Thymus (tissue), 11 donors: ENCODE measurements at regions not wholly inside any gene's neighbourhood (a gene's known extent, or its start where the extent isn't known, plus 50 kb on each side); places are given as distances from the start of the nearest gene placed in this dataset.
"Not testable (repeated sequence)": the region's sequence is repeated elsewhere in the genome, so short reads cannot be mapped to it uniquely, and the experiment has no call there.

Source experiments
- DNase-seq, 9 donors: peaks; one replicate each; pipeline ENCODE4 v3.0.0-alpha.2; 2013; ENCODE audit warnings: low spot score in 9 of 9, low read depth in 6 of 9, missing footprints in 1 of 9
- H3K27ac ChIP-seq, 2 donors: one replicate each; pipeline ENCODE4 v1.5.1; 2013; ENCODE audit warnings: control low read depth in 1 of 2, low read depth in 1 of 2, low read length in 1 of 2, mild to moderate bottlenecking in 1 of 2, moderate library complexity in 1 of 2
- H3K27me3 ChIP-seq, 2 donors: one replicate each; pipeline ENCODE4 v1.5.1; 2013; ENCODE audit warnings: low read length in 1 of 2; ENCODE audit not compliant: control insufficient read depth in 2 of 2, insufficient read depth in 1 of 2
- H3K36me3 ChIP-seq, 2 donors: one replicate each; pipeline ENCODE4 v1.5.1; 2013; ENCODE audit warnings: low read length in 1 of 2, mild to moderate bottlenecking in 1 of 2, moderate library complexity in 1 of 2; ENCODE audit not compliant: control insufficient read depth in 2 of 2, insufficient read depth in 2 of 2
- H3K4me1 ChIP-seq, 2 donors: one replicate each; pipeline ENCODE4 v1.5.1; 2013; ENCODE audit warnings: low read length in 2 of 2; ENCODE audit not compliant: control insufficient read depth in 2 of 2, insufficient read depth in 2 of 2
- H3K4me3 ChIP-seq, 2 donors: one replicate each; pipeline ENCODE4 v1.5.1; 2013; ENCODE audit warnings: low read length in 2 of 2, control low read depth in 1 of 2, mild to moderate bottlenecking in 1 of 2
- H3K9me3 ChIP-seq, 2 donors: one replicate each; pipeline ENCODE4 v1.5.1; 2013; ENCODE audit warnings: low read length in 1 of 2, mild to moderate bottlenecking in 1 of 2; ENCODE audit not compliant: control insufficient read depth in 2 of 2, insufficient read depth in 1 of 2
- WGBS: extraction: QIAGEN DNeasy Blood & Tissue Kit; methylation state at CpG from one replicate; pipeline ENCODE4 v1.1.7; 2013; 5-methylcytosine and 5-hydroxymethylcytosine counted together
- donor health status: healthy.

DNA sequence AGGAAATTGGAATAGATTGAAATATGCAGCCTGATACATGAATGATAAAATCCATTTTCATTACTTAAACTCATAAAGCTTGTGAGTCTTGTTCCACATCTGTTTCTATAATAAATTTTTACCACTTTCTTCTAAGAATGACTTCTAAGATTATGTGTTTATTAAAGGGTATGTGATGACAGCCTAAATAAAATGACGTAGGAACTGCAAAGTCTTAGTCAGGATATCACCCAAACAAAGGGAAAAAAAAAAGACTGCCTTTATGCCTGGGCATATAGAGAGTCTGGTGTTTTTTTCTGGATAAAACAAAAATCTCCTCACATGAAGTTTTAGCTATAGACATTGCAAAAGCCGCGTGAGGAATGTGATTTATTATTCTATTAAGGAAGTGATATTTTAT, 844.0 kb downstream of the DIPK2A start:
- Histone ChIP-seq H3K4me3 (no peak overlapping the region), H3K4me1 (no peaks in the 10 kb centered on the region), H3K27me3 (no peaks in the 10 kb centered on the region), H3K36me3 (no peaks in the 10 kb centered on the region), H3K27ac (no peak overlapping the region), H3K9me3 (no peaks in the 10 kb centered on the region)
- no peak for DNase-seq
- WGBS, result 87% methylated on average over 3 of the region's 3 CpGs

DNA sequence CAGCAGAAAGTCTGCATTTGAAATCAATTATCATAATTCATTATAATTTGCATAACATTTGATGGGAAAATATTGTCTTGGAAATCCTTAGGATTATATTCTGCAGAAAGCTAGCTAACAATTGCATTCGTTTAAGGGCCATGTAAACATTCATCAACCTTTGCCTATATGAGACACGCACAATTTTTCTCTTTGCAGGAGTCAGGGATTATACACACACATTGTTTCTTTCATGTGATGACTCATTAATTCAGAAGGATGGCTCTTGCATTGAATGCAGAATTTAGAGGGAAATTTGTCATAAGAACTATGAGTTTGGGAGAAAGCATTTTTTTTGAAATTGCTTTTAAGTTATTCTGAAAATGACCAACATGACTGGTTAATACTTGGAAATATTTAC, 844.7 kb downstream of the DIPK2A start:
- 94% methylated on average over 2 of the region's 2 CpGs for WGBS
- H3K27ac ChIP-seq, result no peak overlapping the region
- DNase-seq, result no peak
- H3K27me3 ChIP-seq, result no peaks in the 10 kb centered on the region
- H3K36me3 ChIP-seq, result no peaks in the 10 kb centered on the region
- no peaks in the 10 kb centered on the region for H3K4me1 ChIP-seq
- H3K9me3 ChIP-seq, result no peaks in the 10 kb centered on the region
- no peak overlapping the region for H3K4me3 ChIP-seq

- no peak for DNase-seq
- Histone ChIP-seq H3K4me3 (no peak overlapping the region), H3K9me3 (no peaks in the 10 kb centered on the region), H3K27me3 (no peaks in the 10 kb centered on the region), H3K27ac (no peak overlapping the region), H3K4me1 (no peaks in the 10 kb centered on the region), H3K36me3 (no peaks in the 10 kb centered on the region)
Observed at GRCh38 chr3:144818973-144819372, 847.4 kb downstream of the DIPK2A start.

- not testable (repeated sequence) for H3K27ac ChIP-seq, H3K4me1 ChIP-seq, H3K36me3 ChIP-seq, H3K27me3 ChIP-seq, H3K9me3 ChIP-seq, DNase-seq, H3K4me3 ChIP-seq
- WGBS, result 84% methylated on average over 2 of the region's 2 CpGs
Observed at GRCh38 chr3:144820232-144820631, 848.6 kb downstream of the DIPK2A start.

GRCh38 chr3:144820726-144821125, 849.1 kb downstream of the DIPK2A start:
- Histone ChIP-seq H3K4me1 (no peaks in the 10 kb centered on the region), H3K27me3 (no peaks in the 10 kb centered on the region), H3K4me3 (no peak overlapping the region), H3K27ac (no peak overlapping the region), H3K9me3 (no peaks in the 10 kb centered on the region), H3K36me3 (no peaks in the 10 kb centered on the region)
- no peak for DNase-seq

GRCh38 chr3:144821583-144821982, 850.0 kb downstream of the DIPK2A start:
- DNase-seq, result no peak
- no peaks in the 10 kb centered on the region for H3K9me3 ChIP-seq
- WGBS, result 90% methylated on average over 1 of the region's 1 CpG
- H3K27me3 ChIP-seq, result no peaks in the 10 kb centered on the region
- no peaks in the 10 kb centered on the region for H3K4me1 ChIP-seq
- H3K4me3 ChIP-seq, result no peak overlapping the region
- no peaks in the 10 kb centered on the region for H3K36me3 ChIP-seq
- no peak overlapping the region for H3K27ac ChIP-seq

- Histone ChIP-seq H3K4me3 (no peak overlapping the region), H3K9me3 (no peaks in the 10 kb centered on the region), H3K27me3 (no peaks in the 10 kb centered on the region), H3K36me3 (no peaks in the 10 kb centered on the region), H3K27ac (no peak overlapping the region), H3K4me1 (no peaks in the 10 kb centered on the region)
- DNase-seq, result no peak
Observed at GRCh38 chr3:144822671-144823070, 851.0 kb downstream of the DIPK2A start.

DNA sequence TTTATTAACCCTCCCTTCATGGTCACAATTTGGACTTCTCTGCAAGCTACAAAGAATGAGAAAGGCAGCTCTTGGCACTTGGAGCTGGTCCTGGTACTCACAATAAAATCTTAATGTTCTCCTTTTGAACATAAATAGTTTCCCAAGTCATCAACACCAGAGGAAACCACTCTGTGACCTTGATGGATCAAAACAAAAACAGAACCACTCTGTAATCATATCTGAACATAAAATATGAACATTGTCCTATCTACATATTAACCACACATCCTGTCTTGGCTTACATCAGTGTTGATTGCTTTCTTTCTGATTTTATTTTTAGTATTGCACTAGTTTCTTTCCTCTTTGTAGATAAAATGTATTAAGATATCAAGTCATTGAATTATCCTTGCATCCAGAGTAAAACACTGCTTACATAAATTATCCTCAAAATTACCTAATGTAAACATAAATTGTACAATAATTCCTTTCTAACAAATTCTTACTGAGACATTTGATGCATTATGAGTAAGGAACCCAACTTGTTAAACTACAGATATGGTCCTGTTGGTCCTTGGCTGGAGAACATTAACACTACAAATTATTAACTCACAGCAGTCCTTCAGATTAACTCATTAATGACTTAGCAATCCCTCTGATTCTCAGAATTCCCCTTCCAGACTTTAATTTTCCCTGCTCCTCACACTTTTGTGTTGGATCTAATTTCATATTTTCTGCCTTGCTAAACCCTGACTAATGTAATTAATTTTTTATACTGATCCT, 860.5 kb downstream of the DIPK2A start:
- H3K27ac ChIP-seq, result no peak overlapping the region
- no peaks in the 10 kb centered on the region for H3K27me3 ChIP-seq
- DNase-seq, result no peak
- no peaks in the 10 kb centered on the region for H3K36me3 ChIP-seq
- H3K9me3 ChIP-seq, result peaks cover 2 to 7% of the 10 kb centered on the region in 2 donors
- H3K4me1 ChIP-seq, result no peaks in the 10 kb centered on the region
- H3K4me3 ChIP-seq, result no peak overlapping the region

- Histone ChIP-seq H3K9me3 (no peaks in the 10 kb centered on the region), H3K4me3 (no peak overlapping the region), H3K4me1 (no peaks in the 10 kb centered on the region), H3K27me3 (no peaks in the 10 kb centered on the region), H3K36me3 (no peaks in the 10 kb centered on the region), H3K27ac (no peak overlapping the region)
- 98% methylated on average over 2 of the region's 2 CpGs for WGBS
- DNase-seq, result no peak
Observed at GRCh38 chr3:144839991-144840390, 868.4 kb downstream of the DIPK2A start.

GRCh38 chr3:144840866-144841265, 869.2 kb downstream of the DIPK2A start:
- DNase-seq, result no peak
- no peaks in the 10 kb centered on the region for H3K4me1 ChIP-seq
- no peak overlapping the region for H3K27ac ChIP-seq
- H3K4me3 ChIP-seq, result no peak overlapping the region
- WGBS, result 74% methylated on average over 1 of the region's 1 CpG
- no peaks in the 10 kb centered on the region for H3K36me3 ChIP-seq
- no peaks in the 10 kb centered on the region for H3K27me3 ChIP-seq
- no peaks in the 10 kb centered on the region for H3K9me3 ChIP-seq
